Trophoblast cell (in vitro differentiated cells and primary cell): ENCODE measurements at regions not wholly inside any gene's neighbourhood (a gene's known extent, or its start where the extent isn't known, plus 50 kb on each side); places are given as distances from the start of the nearest gene placed in this dataset.
A peak's percentile ranks its signal among the peaks of the same experiment; 100 is the strongest.

Source experiments
- DNase-seq, 2 donors: peaks; one replicate each; pipeline ENCODE4 v3.0.0-alpha.2; 2016
- H2AFZ ChIP-seq: 2 replicates; pipeline ENCODE4 v1.6.1; 2013; ENCODE audit warnings: low read length, moderate library complexity, mild to moderate bottlenecking; ENCODE audit not compliant: insufficient read depth, poor library complexity
- H2AK5ac ChIP-seq: 2 replicates; pipeline ENCODE4 v1.6.1; 2013; ENCODE audit warnings: mild to moderate bottlenecking, low read length
- H2BK120ac ChIP-seq: 2 replicates; pipeline ENCODE4 v1.6.1; 2013; ENCODE audit warnings: low read length, mild to moderate bottlenecking, moderate library complexity; ENCODE audit not compliant: insufficient read depth, poor library complexity
- H2BK12ac ChIP-seq: 2 replicates; pipeline ENCODE4 v1.6.1; 2013; ENCODE audit warnings: mild to moderate bottlenecking, low read length, moderate library complexity
- H2BK5ac ChIP-seq: 2 replicates; pipeline ENCODE4 v1.6.1; 2013; ENCODE audit warnings: low read length, low read depth, moderate library complexity, mild to moderate bottlenecking; ENCODE audit not compliant: poor library complexity
- H3K14ac ChIP-seq: 2 replicates; pipeline ENCODE4 v1.6.1; 2013; ENCODE audit warnings: mild to moderate bottlenecking, low read length
- H3K18ac ChIP-seq: 2 replicates; pipeline ENCODE4 v1.6.1; 2013; ENCODE audit warnings: mild to moderate bottlenecking, low read length
- H3K23ac ChIP-seq: 2 replicates; pipeline ENCODE4 v1.6.1; 2013; ENCODE audit warnings: low read length
- H3K27ac ChIP-seq: 2 replicates; pipeline ENCODE4 v1.5.1; 2013; ENCODE audit warnings: low read depth, mild to moderate bottlenecking, inconsistent platforms, low read length, moderate library complexity
- H3K27me3 ChIP-seq: 2 replicates; pipeline ENCODE4 v1.6.1; 2013; ENCODE audit warnings: inconsistent platforms, mild to moderate bottlenecking, low read length, moderate library complexity; ENCODE audit not compliant: insufficient read depth
- H3K36me3 ChIP-seq, 2 experiments: 1 replicate in 1 of 2; 2 replicates in 1 of 2; pipeline ENCODE4 v1.6.1; 2013; ENCODE audit warnings: low read length in 2 of 2, mild to moderate bottlenecking in 2 of 2, moderate library complexity in 1 of 2; ENCODE audit not compliant: insufficient read depth in 2 of 2, control insufficient read depth in 1 of 2
- H3K4ac ChIP-seq: 2 replicates; pipeline ENCODE4 v1.6.1; 2013; ENCODE audit warnings: low read depth, mild to moderate bottlenecking, low read length, moderate library complexity
- H3K4me1 ChIP-seq, 2 experiments: 1 replicate in 1 of 2; 2 replicates in 1 of 2; pipeline ENCODE4 v1.6.1; 2013; ENCODE audit warnings: low read length in 2 of 2, mild to moderate bottlenecking in 2 of 2, moderate library complexity in 1 of 2; ENCODE audit not compliant: insufficient read depth in 2 of 2, control insufficient read depth in 1 of 2
- H3K4me2 ChIP-seq: 2 replicates; pipeline ENCODE4 v1.6.1; 2013; ENCODE audit warnings: inconsistent platforms, mild to moderate bottlenecking, low read length, moderate library complexity
- H3K4me3 ChIP-seq: 2 replicates; pipeline ENCODE4 v1.5.1; 2013; ENCODE audit warnings: mild to moderate bottlenecking, low read depth, low read length, inconsistent platforms
- H3K79me1 ChIP-seq: one replicate; pipeline ENCODE4 v1.6.1; 2013; ENCODE audit warnings: low read length
- H3K79me2 ChIP-seq: 2 replicates; pipeline ENCODE4 v1.6.1; 2013; ENCODE audit warnings: low read length, mild to moderate bottlenecking; ENCODE audit not compliant: control insufficient read depth, insufficient read depth, poor library complexity
- H3K9ac ChIP-seq: 2 replicates; pipeline ENCODE4 v1.6.1; 2013; ENCODE audit warnings: mild to moderate bottlenecking, low read length
- H3K9me3 ChIP-seq: 2 replicates; pipeline ENCODE4 v1.6.1; 2013; ENCODE audit warnings: low read depth, mild to moderate bottlenecking, control low read depth, inconsistent platforms, low read length; ENCODE audit not compliant: insufficient read depth
- H4K12ac ChIP-seq: 2 replicates; pipeline ENCODE4 v1.6.1; 2013; ENCODE audit warnings: low read depth, mild to moderate bottlenecking, low read length, moderate library complexity
- H4K8ac ChIP-seq: 2 replicates; pipeline ENCODE4 v1.6.1; 2013; ENCODE audit warnings: low read depth, mild to moderate bottlenecking, low read length, moderate library complexity
- H4K91ac ChIP-seq: one replicate; pipeline ENCODE4 v1.6.1; 2013; ENCODE audit warnings: low read depth, mild to moderate bottlenecking, low read length, moderate library complexity
- WGBS: extraction: QIAGEN DNeasy Blood & Tissue Kit; methylation state at CpG from one replicate; pipeline ENCODE4 v1.1.7; 2013; ENCODE audit warnings: missing lambda C conversion rate; ENCODE audit not compliant: insufficient read length, insufficient coverage; ENCODE audit errors: extremely low coverage; 5-methylcytosine and 5-hydroxymethylcytosine counted together

DNA sequence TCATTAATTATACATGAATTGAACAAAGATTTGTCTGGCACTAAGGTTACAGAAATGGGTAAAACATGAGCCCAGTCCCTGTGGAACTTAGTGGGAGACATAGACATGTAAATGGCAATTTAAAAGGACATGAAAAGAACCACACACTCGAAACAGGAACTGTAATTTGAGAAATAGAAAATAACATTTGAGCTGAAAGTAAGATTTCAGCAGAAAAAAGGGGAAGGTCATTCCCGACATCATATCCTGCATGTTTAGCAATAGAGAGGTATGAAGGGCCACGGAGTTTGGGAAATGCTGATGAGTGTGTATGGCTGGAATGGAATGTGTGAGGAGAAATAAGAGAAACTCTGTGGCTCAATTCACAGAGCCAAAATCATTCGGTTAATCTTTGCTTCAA, 175.4 kb upstream of the AHR start:
- Histone ChIP-seq H2BK12ac (no peak overlapping the region), H2AFZ (no peak overlapping the region), H2AK5ac (no peak overlapping the region), H4K8ac (no peak overlapping the region), H3K9ac (no peak overlapping the region), H3K79me1 (no peaks in the 10 kb centered on the region), H3K14ac (no peak overlapping the region), H3K4me3 (no peak overlapping the region), H3K27ac (no peak overlapping the region), H3K18ac (no peak overlapping the region), H2BK120ac (no peak overlapping the region), H3K36me3 (no peaks in the 10 kb centered on the region), H3K4me1 (no peaks in the 10 kb centered on the region), H3K4ac (no peak overlapping the region), H3K4me2 (no peak overlapping the region), H4K12ac (no peak overlapping the region), H3K27me3 (no peaks in the 10 kb centered on the region), H3K23ac (no peak overlapping the region), H3K9me3 (no peaks in the 10 kb centered on the region), H4K91ac (no peak overlapping the region), H2BK5ac (no peak overlapping the region), H3K79me2 (no peaks in the 10 kb centered on the region)
- no CpG with 5 or more reads among the region's 4 CpGs for WGBS
- peak; percentile 60 to 87 for DNase-seq

- no CpG with 5 or more reads among the region's 3 CpGs for WGBS
- no peak for DNase-seq
Measured at GRCh38 chr7:17126413-17127268, 171.8 kb upstream of the AHR start.

DNA sequence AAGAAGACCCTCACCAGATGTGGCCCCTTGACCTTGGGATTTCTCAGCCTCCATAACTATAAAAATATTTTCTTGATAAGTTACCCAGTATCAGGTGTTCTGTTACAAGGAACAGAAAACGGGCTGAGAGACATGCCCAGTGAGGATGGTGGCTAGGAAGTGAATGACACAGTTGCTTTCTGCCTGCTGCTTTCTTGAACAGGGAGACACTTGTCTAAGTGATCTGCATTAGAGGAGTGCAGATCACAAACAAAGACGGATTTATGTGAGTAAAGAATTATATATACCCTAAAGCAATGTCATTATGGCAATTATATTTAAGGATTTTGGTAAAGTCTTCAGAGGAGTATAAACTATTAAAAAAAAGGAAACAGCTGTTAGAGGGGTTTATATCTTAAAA, 169.2 kb upstream of the AHR start:
- H4K8ac ChIP-seq = no peak overlapping the region
- H3K4me2 ChIP-seq = no peak overlapping the region
- H2BK12ac ChIP-seq = no peak overlapping the region
- H2BK120ac ChIP-seq = no peak overlapping the region
- H3K27ac ChIP-seq = no peak overlapping the region
- no peak overlapping the region for H2AFZ ChIP-seq
- H3K4me3 ChIP-seq = no peak overlapping the region
- no peak overlapping the region for H3K9ac ChIP-seq
- no peaks in the 10 kb centered on the region for H3K4me1 ChIP-seq
- no peaks in the 10 kb centered on the region for H3K9me3 ChIP-seq
- H3K18ac ChIP-seq = no peak overlapping the region
- H3K23ac ChIP-seq = no peak overlapping the region
- no peak overlapping the region for H3K14ac ChIP-seq
- no peak overlapping the region for H2BK5ac ChIP-seq
- H4K12ac ChIP-seq = no peak overlapping the region
- no peak overlapping the region for H4K91ac ChIP-seq
- H3K36me3 ChIP-seq = no peaks in the 10 kb centered on the region
- WGBS = no CpG with 5 or more reads among the region's 2 CpGs
- no peaks in the 10 kb centered on the region for H3K79me1 ChIP-seq
- H3K4ac ChIP-seq = no peak overlapping the region
- no peak overlapping the region for H2AK5ac ChIP-seq
- no peak for DNase-seq
- H3K27me3 ChIP-seq = no peaks in the 10 kb centered on the region
- H3K79me2 ChIP-seq = no peaks in the 10 kb centered on the region

More at GRCh38 chr7:17126413-17127268, 171.8 kb upstream of the AHR start:
- H4K12ac ChIP-seq = no peak overlapping the region
- no peaks in the 10 kb centered on the region for H3K36me3 ChIP-seq
- H3K9me3 ChIP-seq = no peaks in the 10 kb centered on the region
- H4K91ac ChIP-seq = no peak overlapping the region
- H3K18ac ChIP-seq = no peak overlapping the region
- H2AFZ ChIP-seq = no peak overlapping the region
- H3K79me1 ChIP-seq = no peaks in the 10 kb centered on the region
- H3K23ac ChIP-seq = no peak overlapping the region
- no peak overlapping the region for H2BK12ac ChIP-seq
- H3K27ac ChIP-seq = no peak overlapping the region
- no peaks in the 10 kb centered on the region for H3K4me1 ChIP-seq
- H3K27me3 ChIP-seq = no peaks in the 10 kb centered on the region
- no peak overlapping the region for H2BK5ac ChIP-seq
- no peak overlapping the region for H3K9ac ChIP-seq
- no peak overlapping the region for H3K4me3 ChIP-seq
- no peak overlapping the region for H3K4me2 ChIP-seq
- no peak overlapping the region for H4K8ac ChIP-seq
- H3K4ac ChIP-seq = no peak overlapping the region
- H2AK5ac ChIP-seq = no peak overlapping the region
- H2BK120ac ChIP-seq = no peak overlapping the region
- H3K14ac ChIP-seq = no peak overlapping the region
- no peaks in the 10 kb centered on the region for H3K79me2 ChIP-seq

GRCh38 chr7:17130281-17131059, 168.0 kb upstream of the AHR start:
- Histone ChIP-seq H4K91ac (no peak overlapping the region), H3K9me3 (no peaks in the 10 kb centered on the region), H4K12ac (no peak overlapping the region), H3K23ac (no peak overlapping the region), H3K79me2 (no peaks in the 10 kb centered on the region), H2BK12ac (no peak overlapping the region), H4K8ac (no peak overlapping the region), H3K27me3 (no peaks in the 10 kb centered on the region), H3K79me1 (no peaks in the 10 kb centered on the region), H2BK120ac (no peak overlapping the region), H2AFZ (no peak overlapping the region), H3K14ac (no peak overlapping the region), H3K9ac (no peak overlapping the region), H2AK5ac (no peak overlapping the region), H2BK5ac (no peak overlapping the region), H3K27ac (no peak overlapping the region), H3K36me3 (no peaks in the 10 kb centered on the region), H3K4me1 (no peaks in the 10 kb centered on the region), H3K4ac (no peak overlapping the region), H3K18ac (no peak overlapping the region), H3K4me2 (no peak overlapping the region), H3K4me3 (no peak overlapping the region)
- DNase-seq = peak; percentile 4 to 75
- no CpG with 5 or more reads among the region's 5 CpGs for WGBS
